NCI-H2196 (cell line): ENCODE measurements at regions not wholly inside any gene's neighbourhood (a gene's known extent, or its start where the extent isn't known, plus 50 kb on each side); places are given as distances from the start of the nearest gene placed in this dataset.
"Not testable (repeated sequence)": the region's sequence is repeated elsewhere in the genome, so short reads cannot be mapped to it uniquely, and the experiment has no call there.

Source experiments
- DNase-seq: peaks from one replicate; lab custom pipeline; 2025; ENCODE audit not compliant: unreplicated experiment; lab: John Stamatoyannopoulos, UW

DNA sequence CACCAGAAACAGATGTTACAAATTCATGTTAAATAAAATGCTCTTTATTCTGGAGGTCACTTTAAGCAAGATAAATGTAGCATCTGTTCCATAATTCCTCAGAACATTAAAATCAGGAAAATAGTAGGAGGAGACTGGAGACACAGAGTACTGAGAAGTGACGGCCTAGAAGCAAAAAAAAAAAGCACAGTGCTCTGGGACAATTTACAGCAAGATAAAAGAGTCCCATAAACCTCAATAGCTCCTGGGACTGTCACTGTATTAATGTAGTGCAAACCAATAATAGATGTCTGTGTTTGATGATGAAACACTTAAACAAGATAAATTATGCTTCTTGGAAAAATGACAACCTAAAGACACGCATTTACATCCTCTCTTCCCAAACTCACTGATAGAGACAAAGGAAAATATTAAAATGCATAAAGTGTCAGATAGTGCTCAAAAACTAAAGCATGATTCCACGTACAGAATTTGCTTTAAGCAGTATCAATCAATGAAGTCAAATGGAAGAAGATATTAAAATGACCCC is 338.8 kb upstream of the REG3G start:
- no peak for DNase-seq

DNA sequence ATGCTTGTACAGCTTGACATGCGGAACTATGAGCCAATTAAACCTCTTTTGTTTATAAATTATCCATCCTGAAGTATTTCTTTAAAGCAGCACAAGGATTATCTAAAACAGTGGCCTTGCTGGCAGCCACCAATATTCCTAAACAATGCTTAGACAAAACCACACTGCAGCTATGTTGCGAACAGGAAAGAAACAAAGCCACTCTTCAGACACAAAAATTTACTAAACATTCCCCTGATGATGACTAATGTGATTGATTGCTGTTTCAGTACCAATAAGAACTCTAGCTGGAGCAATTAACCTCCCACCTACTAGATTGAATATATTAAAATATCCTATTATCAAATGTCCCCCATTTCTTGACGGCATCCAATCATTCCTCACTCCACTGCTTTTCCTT is 325.8 kb upstream of the REG3G start:
- no peak for DNase-seq

DNA sequence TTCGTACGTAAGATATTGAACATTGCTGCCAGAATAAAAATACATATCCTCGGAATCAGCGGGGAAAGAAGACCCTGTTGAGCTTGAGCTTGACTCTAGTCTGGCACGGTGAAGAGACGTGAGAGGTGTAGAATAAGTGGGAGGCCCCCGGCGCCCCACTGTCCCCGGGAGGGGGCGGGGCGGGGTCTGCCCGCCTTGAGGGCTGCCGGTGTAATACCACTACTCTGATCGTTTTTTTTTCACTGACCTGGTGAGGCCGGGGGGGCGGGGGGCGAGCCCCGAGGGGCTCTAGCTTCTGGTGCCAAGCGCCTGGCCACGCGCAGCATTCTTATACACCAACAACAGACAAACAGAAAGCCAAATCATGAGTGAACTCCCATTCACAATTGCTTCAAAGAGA is 324.0 kb upstream of the REG3G start:
- DNase-seq = no peak

DNA sequence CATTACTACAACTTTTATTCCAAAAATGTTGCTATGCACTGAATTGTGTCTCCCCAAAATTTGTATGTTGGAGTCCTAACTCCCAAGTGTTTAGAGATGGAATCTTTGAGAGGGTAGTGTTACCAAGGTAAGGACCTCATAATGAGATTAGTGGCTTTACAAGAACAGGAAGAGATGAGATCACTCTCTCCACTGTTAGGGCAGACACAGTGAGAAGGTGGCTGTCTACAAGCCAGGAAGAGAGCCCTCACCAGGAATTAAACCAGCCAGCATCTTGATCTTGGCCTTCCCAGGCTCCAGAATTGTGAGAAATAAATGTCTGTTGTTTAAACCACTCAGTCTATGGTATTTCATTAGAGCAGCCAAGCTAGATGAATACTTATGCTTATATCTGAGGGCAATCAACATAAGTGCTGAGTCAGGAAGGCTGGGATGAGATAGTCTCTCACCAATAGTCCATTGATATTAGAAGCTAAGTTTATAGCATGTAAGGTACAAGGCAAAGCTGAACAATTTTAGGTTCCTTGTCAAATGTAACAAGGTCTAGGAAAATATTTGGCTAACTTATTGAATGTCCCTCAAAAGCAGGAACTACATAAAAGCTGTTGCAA is 317.6 kb upstream of the REG3G start:
- no peak for DNase-seq

DNA sequence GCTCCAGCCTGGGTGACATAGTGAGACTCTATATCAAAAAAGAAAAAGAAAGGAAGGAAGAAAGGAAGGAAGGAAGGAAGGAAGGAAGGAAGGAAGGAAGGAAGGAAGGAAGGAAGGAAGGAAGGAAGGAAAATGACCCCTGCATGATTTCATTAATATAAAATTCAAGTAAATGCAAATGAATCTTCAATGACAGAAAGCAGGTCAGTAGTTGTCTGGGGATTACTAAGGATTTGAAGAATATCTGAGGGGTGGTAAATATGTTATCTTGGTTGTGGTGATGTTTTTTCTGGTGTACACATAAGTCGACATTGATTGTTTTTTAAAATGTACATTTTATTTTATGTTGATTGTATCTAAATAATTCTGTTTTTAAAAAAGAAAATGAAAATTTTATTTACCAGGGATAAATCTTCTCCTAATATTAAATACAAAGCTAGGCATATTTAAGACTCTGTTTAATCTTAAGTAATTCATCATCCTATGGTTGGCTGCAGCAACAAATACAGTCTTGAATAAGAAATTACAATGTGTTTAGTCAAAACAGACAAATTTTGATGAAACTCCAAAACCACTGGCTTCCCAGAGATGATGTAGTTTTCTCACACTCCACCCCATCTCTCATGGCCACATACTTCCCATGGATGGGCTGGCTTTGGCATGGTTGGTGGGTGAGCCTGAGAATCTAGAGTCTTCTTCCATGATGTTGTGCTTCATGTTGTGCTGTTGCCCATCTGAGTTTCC is 314.7 kb upstream of the REG3G start:
- no peak for DNase-seq

DNA sequence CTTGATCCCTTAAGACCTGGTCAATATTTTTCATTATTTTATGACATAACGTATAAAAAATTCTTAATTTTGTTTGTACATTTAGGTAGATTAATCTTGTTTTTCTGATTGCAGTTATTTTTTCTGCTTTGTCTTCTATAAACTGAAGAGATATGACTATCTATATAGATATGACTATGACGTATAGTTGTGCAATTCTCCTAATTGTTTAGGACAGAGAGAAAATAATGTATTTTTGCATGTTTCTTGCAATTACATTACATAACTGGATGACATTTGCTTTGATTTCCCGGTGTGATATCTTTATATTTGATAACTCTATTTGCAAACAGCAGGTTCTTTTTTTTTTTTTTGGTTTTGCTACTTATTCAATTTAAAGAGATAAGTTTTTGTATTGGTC is 310.2 kb upstream of the REG3G start:
- DNase-seq = no peak

DNA sequence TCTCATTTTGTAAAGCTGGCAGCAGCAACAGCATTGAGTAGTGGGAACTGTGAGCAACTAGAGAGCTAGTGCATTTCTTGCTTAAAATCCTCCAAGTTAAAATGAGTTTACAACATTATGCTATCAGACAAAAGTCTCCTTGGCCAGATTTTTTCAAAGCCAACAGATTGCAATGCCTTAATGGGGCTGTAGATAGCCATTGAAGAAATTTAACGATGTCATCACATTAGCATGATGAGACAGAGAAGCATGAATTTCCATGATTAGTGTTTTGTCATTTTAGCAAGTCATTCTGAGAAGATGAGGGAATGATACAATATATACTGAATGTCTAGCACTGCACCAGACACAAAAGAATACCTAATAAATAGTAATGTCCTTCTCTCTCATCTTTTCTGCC is 307.5 kb upstream of the REG3G start:
- DNase-seq = no peak

DNA sequence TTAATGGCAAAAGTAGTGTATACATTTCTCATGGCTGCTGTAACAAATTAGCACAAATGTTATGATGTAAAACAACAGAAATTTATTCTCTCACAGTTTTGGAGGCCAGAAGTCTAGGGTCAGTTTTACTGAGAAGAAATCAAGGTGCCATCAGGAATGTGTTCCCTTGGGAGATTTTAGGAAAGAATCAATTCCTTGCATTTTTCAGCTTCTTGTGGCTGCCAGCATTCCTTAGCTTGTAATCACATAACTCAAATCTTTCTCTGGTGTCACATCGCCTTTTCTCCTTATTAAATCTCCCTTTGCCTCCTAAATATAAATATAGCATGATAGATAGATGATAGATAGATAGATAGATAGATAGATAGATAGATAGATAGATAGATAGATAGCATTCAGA is 307.0 kb upstream of the REG3G start:
- no peak for DNase-seq

DNA sequence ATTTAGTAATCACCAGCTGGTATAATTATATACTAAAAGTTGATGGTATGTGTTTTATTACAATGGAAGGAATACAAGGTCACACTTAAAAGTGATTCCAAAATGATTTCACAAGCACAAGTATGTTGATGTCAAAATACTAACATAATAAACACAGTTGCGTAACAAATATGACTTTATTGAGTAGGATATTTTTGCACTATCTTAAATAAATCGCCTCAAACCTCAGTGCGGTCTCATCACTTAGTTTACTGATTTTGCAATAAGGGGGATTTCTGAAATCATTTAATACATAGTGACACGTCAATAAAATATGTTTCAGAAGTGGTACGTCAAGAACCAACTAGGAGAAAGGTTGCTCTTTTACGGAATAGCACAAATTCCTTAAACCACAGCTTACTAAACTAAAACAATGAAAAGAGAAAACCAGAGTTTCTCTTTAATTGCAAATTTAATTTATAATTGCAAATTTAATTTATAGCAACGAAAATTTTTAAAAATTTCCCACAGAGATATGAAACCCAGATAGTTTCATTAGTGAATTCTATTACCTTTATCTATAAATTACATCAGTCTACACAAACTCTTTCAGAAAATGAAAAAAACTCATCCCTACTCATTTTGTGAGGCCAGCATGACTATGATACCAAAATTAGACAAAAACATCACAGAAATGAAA is 304.0 kb upstream of the REG3G start:
- no peak for DNase-seq

DNA sequence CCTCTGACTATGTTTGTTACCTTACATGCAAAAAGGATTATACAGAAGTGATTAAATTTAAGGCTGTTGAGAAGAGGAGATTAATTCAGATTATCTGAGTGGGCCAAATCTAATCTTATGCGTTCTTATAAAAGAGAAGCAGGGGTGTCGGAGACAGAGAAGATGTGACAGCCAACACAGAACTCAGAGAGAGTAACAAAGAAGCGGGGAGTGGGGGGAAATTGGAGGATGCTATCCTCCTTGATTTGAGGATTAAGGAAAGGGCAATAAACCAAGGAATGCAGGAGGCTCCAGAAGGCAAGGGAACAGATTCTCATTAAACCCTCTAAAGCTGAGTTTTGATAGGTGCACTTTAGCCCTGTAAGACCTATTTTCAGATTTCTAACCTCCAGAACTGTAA is 291.3 kb upstream of the REG3G start:
- no peak for DNase-seq

DNA sequence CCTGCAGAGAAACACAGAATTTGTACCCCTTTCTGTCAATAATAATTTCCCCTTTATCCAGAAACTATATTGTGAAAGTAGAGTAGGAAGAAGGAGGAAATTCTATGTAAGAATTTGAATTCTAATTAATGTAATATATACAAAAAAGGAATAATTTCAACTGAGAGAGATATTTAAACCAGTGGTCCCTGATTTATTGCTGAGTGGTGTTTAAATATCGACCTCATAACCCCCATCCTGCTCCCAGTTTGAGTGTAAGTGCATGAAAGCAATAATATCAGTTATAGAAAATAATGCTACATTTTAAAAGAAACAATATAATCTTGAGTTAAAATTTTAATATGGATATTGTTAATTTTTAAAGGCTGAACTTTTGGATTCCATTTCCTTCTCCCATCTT is 286.2 kb upstream of the REG3G start:
- DNase-seq = no peak

DNA sequence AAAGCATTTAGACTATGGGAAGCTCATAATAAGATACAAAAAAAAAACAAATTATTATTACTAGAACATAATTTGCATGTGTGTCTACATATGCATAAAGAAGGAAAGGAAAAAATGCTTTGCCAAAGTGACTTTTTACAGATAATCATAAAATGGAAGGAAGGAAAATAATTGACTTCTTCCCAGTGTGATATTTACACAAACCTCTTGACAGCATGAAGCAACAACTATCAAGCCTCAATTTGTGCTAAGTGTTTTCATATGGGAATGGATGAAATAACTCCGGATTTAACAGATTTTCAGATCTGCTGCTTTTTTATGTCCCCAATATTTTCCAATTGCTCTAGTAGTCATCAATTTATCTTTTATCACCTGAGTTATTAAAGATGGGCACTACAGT is 275.9 kb upstream of the REG3G start:
- DNase-seq = no peak

DNA sequence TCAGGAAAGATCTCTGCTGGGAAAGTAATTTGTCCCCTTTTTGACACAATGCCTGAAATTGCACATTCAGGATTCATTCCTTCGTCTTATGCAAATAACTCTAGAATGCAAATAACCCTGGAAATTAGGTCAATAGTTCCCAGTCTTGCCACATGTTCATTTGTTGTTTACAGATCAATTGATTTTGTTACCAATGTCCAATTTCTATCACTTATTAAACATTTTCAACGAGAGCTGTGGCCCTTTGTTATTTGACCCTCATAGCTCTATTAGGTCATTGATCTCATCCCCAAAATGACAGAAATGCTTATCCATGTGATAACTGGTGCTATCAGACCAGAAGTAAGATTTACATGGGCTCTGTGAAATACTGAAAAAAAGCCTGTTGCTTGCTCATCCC is 275.3 kb upstream of the REG3G start:
- DNase-seq = no peak

DNA sequence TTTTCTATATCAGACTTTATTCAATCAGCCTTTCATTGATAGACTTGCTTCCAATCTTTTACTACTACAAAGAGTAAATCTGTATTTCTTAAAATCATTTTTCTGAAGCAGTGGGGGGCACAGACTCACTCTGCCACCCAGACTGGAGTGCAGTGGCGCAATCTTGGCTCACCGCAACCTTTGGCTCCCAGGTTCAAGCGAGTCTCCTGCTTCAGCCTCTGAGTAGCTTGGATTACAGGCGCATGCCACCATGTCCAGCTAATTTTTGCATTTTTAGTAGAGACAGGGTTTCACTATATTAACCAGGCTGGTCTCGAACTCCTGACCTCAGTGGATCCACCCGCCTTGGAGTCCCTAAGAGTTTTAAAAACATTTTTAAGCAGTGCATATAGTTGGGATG is 270.6 kb upstream of the REG3G start:
- no peak for DNase-seq

DNA sequence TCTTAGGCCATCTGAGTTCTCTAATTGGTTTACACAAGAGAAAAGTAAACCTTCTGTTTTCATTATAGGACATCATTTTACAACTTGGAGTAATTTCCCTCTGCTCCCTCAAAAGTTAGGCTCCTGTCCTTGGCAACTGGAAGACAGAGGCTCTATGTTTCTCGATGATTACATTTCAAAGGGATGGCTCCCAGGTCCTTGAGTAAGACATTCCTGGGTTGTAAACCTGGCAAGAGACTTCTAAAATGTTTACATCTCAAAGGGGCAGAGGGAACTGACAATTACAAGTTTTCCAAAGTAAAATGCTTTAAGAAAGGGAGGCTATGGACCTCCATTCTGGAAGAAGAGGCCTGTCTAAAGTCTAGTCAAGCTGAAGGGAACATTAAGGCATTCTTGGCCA is 268.3 kb upstream of the REG3G start:
- DNase-seq = no peak

DNA sequence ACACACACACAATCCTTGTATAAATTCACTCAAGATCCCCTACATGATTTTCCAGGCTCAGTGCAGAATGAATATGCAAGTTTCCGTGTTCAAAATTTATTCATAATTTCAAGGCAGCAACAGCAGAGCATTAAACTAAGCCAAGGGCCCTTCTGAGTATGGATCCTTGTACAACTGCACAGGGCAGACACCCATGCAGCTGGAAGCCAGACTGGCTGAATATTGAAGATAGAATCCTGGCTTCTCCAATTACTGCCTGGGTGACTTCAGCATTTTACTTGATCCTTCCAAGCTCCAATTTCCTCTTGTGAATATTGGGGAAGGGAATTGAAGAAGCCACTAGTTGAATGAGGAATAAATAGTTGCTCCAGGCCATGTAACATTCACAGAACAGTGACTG is 267.9 kb upstream of the REG3G start:
- DNase-seq = no peak

DNA sequence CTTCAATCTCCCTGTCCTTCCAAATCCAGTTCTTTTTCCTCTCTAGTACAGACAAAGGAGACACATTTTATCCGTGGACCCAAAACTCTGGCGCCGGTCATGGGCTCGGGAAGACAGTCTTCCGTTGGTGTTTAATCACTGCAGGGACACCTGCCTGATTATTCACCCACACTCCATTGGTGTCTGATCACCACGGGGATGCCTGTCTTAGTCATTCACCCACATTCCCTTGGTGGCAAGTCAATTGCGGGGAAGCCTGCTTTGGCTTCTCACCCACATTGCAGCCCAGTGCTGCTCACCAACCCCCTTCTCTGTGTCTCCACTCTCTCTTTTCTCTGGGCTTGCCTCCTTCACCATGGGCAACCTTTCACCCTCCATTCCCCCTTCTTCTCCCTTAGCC is 266.7 kb upstream of the REG3G start:
- DNase-seq = not testable (repeated sequence)

DNA sequence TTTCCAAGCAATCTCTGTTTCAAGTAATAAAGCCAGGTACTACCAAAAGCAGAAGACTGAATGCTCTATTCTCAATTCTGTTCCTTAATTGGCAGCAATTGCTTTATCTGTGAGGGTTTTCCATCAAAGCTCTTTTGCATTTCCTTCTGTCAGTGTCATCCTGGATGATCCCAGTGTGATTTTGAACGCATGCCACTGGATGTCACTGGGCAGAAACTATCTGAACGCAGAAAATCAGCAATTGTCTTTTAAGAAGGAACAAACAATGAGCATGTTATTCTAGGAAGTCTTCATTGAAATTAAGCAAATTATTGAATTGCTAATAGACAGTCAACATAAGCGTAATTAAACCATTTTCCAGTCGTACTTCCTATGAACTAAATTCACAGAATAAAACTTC is 259.0 kb upstream of the REG3G start:
- no peak for DNase-seq

DNA sequence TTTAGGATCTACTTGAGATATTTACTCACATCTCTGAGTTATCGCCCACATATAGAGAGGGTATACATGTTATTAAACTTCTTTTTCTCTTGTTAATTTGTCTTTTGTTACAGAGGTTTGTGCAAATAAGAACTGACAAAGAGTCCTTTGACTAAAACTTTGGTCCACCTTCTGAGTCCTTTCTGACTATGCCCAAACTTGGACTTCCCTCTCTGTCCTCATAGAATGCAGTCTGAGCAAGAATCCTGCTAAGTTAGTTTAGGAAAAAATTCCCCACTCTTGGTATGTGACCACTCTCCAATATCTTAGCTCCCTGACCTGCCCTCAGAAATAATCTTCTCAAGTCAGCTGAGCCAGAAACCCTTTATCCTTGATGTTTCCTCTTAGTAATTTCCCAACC is 257.5 kb upstream of the REG3G start:
- DNase-seq = no peak

DNA sequence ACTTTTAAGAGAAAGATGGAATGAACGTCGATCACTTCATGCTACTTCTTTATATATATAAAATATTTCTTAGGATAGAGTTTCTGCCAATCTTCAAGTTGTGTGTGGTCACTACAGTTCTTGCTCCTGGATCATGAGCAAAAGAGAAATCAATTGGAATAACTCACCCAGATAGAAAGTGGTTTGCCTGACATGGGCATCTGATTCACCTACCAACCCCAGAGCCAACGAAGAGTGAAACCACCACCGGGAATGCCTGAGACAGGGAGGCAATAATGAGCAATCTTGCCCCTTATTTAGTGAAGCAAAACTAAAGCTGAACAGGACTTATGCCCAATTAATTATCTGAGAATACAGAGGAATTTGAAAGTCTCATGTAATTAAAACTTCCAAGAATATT is 250.2 kb upstream of the REG3G start:
- no peak for DNase-seq

DNA sequence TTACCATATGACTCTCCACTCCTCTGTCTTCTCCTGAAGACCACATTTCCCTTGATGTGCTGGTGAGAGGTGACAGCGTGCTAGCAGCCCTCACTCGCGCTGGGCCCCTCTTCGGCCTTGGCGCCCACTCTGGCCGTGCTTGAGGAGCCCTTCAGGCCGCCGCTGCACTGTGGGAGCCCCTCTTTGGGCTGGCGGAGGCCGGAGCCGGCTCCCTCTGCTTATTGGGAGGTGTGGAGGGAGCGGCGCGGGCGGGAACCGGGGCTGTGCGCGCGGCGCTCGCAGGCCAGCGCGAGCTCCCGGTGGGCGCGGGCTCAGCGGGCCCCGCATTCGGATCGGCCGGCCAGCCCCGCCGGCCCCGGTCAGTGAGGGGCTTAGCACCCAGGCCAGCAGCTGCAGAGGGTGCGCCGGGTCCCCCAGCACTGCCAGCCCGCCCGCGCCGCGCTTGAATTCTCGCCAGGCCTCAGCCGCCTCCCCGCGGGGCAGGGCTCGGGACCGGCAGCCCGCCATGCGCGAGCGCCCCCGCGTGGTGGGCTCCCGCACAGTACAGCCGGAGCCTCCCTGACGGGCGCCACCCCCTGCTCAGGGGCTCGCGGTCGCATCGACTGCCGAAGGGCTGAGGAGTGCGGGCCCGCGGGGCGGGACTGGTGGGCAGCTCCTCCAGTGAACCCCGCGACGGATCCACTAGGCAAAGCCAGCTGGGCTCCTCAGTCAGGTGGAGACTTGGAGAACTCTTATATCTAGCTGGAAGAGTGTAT is 246.6 kb upstream of the REG3G start:
- no peak for DNase-seq

DNA sequence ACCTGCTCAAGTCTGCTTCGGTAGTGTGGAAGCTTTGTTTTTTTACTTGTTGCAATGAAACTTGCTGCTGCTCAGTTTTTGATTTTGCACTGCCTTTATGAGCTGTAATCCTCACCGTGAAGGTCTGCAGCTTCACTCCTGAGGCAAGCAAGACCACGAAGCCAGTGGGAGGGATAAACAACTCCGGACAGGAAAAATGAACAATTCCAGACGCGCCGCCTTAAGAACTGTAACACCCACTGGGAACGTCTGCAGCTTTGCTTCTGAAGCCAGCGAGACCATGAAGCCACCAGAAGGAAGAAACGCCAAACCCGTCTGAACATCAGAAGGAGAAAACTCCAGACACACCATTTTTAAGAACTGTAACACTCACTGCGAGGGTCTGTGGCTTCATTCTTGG is 245.7 kb upstream of the REG3G start:
- DNase-seq = no peak
